KMS-11 (cell line): ENCODE measurements at regions not wholly inside any gene's neighbourhood (a gene's known extent, or its start where the extent isn't known, plus 50 kb on each side); places are given as distances from the start of the nearest gene placed in this dataset.

ENCODE experiments used
- H2AFZ ChIP-seq: fragments of 200-600 bp; sonication (generic); 2 replicates; pipeline ENCODE4 v1.6.1; 2016; ENCODE audit warnings: antibody characterized with exemption, mixed run types, low read depth
- H3K27ac ChIP-seq: fragments of 200-600 bp; sonication (generic); 2 replicates; pipeline ENCODE4 v1.6.1; 2016; ENCODE audit warnings: mild to moderate bottlenecking, mixed run types
- H3K27me3 ChIP-seq: fragments of 200-600 bp; sonication (generic); 2 replicates; pipeline ENCODE4 v1.6.1; 2017; ENCODE audit warnings: mild to moderate bottlenecking, low read depth, mixed run types, moderate library complexity; ENCODE audit not compliant: insufficient read depth
- H3K36me3 ChIP-seq: fragments of 200-600 bp; sonication (generic); 2 replicates; pipeline ENCODE4 v1.6.1; 2017; ENCODE audit warnings: mild to moderate bottlenecking, mixed run types; ENCODE audit not compliant: insufficient read depth
- H3K4me1 ChIP-seq: fragments of 200-600 bp; sonication (generic); 2 replicates; pipeline ENCODE4 v1.6.1; 2016; ENCODE audit warnings: mild to moderate bottlenecking, low read depth, mixed run types; ENCODE audit not compliant: poor library complexity, severe bottlenecking
- H3K4me2 ChIP-seq: fragments of 200-600 bp; sonication (generic); 2 replicates; pipeline ENCODE4 v1.7.0; 2016; ENCODE audit warnings: mild to moderate bottlenecking, mixed run types
- H3K4me3 ChIP-seq: fragments of 200-600 bp; sonication (generic); IDR thresholded peaks from 2 replicates; pipeline ENCODE4 v1.6.1; 2017; ENCODE audit warnings: low read depth, low read length, mixed read lengths; ENCODE audit not compliant: insufficient read depth
- H3K79me2 ChIP-seq: fragments of 200-600 bp; sonication (generic); 2 replicates; pipeline ENCODE4 v1.6.1; 2016; ENCODE audit warnings: low read depth, mixed run types; ENCODE audit not compliant: insufficient read depth
- H3K9ac ChIP-seq: fragments of 200-600 bp; sonication (generic); 2 replicates; pipeline ENCODE4 v1.6.1; 2016; ENCODE audit warnings: mild to moderate bottlenecking, mixed run types
- H4K20me1 ChIP-seq: fragments of 200-600 bp; sonication (generic); 2 replicates; pipeline ENCODE4 v1.6.1; 2016; ENCODE audit warnings: mild to moderate bottlenecking, mixed run types; ENCODE audit not compliant: insufficient read depth
- TF ChIP-seq, protein P1 (sequence below): fragments of 200-600 bp; sonication (generic); conservative IDR thresholded peaks from 2 replicates; pipeline ENCODE4 v1.6.1; 2017; ENCODE audit warnings: low read depth, mild to moderate bottlenecking, antibody characterized with exemption, low read length, moderate library complexity, mixed read lengths

DNA sequence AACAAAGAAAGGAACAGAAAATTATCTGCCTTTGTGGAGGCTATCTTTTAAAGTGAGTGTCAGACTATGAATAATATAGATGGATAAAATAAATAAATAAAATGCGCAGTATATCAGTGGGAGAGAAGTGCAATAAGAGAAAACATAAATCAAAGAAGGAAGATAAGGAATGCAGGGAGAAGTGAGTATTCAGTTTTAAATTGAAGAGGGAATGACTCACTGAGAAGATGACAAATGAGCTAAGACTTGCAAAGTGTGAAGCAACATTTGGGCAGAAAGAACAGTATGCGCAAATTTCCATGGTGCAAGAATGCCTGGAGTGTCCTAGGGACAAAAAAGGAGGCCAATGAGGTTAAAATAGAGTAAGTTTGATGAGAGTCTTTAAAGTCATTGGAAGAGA, 1300.1 kb upstream of the ALCAM start:
- Histone ChIP-seq H2AFZ (no peak overlapping the region), H3K79me2 (no peaks in the 10 kb centered on the region), H3K4me2 (no peak overlapping the region), H4K20me1 (no peaks in the 10 kb centered on the region), H3K4me3 (no peak overlapping the region), H3K36me3 (no peaks in the 10 kb centered on the region), H3K27me3 (no peaks in the 10 kb centered on the region), H3K9ac (no peak overlapping the region), H3K4me1 (no peaks in the 10 kb centered on the region), H3K27ac (no peak overlapping the region)
- TF ChIP-seq, protein P1, sequence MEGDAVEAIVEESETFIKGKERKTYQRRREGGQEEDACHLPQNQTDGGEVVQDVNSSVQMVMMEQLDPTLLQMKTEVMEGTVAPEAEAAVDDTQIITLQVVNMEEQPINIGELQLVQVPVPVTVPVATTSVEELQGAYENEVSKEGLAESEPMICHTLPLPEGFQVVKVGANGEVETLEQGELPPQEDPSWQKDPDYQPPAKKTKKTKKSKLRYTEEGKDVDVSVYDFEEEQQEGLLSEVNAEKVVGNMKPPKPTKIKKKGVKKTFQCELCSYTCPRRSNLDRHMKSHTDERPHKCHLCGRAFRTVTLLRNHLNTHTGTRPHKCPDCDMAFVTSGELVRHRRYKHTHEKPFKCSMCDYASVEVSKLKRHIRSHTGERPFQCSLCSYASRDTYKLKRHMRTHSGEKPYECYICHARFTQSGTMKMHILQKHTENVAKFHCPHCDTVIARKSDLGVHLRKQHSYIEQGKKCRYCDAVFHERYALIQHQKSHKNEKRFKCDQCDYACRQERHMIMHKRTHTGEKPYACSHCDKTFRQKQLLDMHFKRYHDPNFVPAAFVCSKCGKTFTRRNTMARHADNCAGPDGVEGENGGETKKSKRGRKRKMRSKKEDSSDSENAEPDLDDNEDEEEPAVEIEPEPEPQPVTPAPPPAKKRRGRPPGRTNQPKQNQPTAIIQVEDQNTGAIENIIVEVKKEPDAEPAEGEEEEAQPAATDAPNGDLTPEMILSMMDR = no peak

DNA sequence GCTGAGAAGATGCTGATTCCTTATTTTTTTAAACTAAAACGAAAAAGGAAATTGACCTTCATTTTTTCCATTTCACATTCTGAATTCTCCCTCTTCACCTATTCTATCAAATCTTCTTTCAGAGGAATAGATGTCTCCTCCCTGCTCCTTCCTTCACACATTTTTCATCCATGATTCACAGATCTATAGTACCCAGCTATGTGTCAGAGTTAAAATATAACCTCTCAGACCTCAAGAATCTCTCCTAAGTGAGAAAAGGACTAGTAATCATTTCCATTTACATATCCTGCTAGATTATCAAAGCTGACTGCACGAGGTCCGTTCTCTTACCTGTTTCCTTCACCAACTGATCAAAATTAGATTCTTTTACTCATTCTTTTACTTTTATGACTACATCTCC, 1297.6 kb upstream of the ALCAM start:
- H2AFZ ChIP-seq = no peak overlapping the region
- H3K27me3 ChIP-seq = no peaks in the 10 kb centered on the region
- no peaks in the 10 kb centered on the region for H3K36me3 ChIP-seq
- H3K4me3 ChIP-seq = no peak overlapping the region
- no peaks in the 10 kb centered on the region for H4K20me1 ChIP-seq
- H3K4me1 ChIP-seq = no peaks in the 10 kb centered on the region
- no peaks in the 10 kb centered on the region for H3K79me2 ChIP-seq
- H3K4me2 ChIP-seq = no peak overlapping the region
- TF ChIP-seq, protein P1 = no peak
- no peak overlapping the region for H3K27ac ChIP-seq
- H3K9ac ChIP-seq = no peak overlapping the region

DNA sequence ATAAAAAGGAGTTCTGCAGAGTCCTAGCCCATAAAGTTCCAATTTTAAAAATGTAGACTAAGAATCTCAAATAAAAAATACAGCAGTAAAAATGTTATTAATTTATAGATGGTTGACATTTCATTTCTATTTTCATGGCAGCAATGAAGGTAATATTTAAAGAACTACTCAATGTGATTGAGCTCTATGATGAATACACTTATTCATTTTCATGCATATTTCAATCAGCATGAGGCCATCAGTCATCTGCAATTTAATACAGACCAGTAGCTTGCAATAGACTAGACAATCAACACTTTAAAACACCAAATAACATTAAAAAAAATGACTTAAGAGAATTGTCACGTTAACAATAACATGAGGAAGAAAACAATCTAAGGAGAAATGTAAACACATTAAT, 1295.8 kb upstream of the ALCAM start:
- Histone ChIP-seq H4K20me1 (no peaks in the 10 kb centered on the region), H3K27ac (no peak overlapping the region), H3K4me1 (no peaks in the 10 kb centered on the region), H3K4me3 (no peak overlapping the region), H3K9ac (no peak overlapping the region), H3K36me3 (no peaks in the 10 kb centered on the region), H3K27me3 (no peaks in the 10 kb centered on the region), H3K4me2 (no peak overlapping the region), H3K79me2 (no peaks in the 10 kb centered on the region), H2AFZ (no peak overlapping the region)
- TF ChIP-seq, protein P1 = no peak

DNA sequence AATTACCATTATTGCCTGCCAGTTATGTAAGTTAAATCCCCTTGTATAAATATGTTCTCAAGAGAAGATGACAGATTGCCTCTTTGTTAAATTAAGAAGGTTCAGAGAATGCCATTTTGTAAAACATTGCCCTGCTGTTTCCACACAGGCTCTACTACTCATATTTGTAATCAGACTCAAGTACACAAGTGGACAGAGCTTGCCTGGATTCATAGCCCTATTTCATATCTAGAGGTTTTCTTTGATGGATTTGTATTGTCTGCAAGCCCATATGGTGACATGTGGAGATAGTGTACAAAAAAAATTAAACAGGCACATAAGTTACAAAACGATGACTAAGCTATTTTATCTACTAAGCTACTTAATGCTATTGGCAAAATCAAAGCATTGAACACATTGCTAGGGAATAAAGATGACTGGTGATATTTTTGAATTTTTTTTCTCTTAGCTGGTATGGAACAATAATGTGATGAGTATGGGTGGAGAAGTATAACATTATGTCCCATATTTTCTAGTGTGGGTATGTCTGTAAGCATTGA, 1286.6 kb upstream of the ALCAM start:
- Histone ChIP-seq H3K27me3 (no peaks in the 10 kb centered on the region), H3K9ac (no peak overlapping the region), H3K4me1 (no peaks in the 10 kb centered on the region), H3K36me3 (no peaks in the 10 kb centered on the region), H4K20me1 (no peaks in the 10 kb centered on the region), H3K27ac (no peak overlapping the region), H3K79me2 (no peaks in the 10 kb centered on the region), H3K4me3 (no peak overlapping the region), H3K4me2 (no peak overlapping the region), H2AFZ (no peak overlapping the region)
- TF ChIP-seq, protein P1 = no peak
